Astrocyte of the spinal cord (primary cell): ENCODE measurements at regions not wholly inside any gene's neighbourhood (a gene's known extent, or its start where the extent isn't known, plus 50 kb on each side); places are given as distances from the start of the nearest gene placed in this dataset.

ENCODE experiments used
- DNase-seq: peaks from one replicate; pipeline ENCODE4 v3.0.0; 2011; ENCODE audit warnings: low read depth, low spot score
- H3K4me3 ChIP-seq: 2 replicates; pipeline ENCODE4 v1.5.1; 2011; ENCODE audit warnings: low read depth, mild to moderate bottlenecking, low read length, moderate library complexity
- CTCF ChIP-seq: IDR thresholded peaks from 2 replicates; pipeline ENCODE4 v1.5.1; 2012; ENCODE audit warnings: low read depth, mild to moderate bottlenecking, low read length, inconsistent platforms
- in situ Hi-C: cut with HindIII; loops from 2 replicates; pipeline ENCODE4 v1.10.0; 2017; ENCODE audit warnings: low sequenced_read_pairs

- TF ChIP-seq CTCF: no peak
- in situ Hi-C loops: no loop called here
- H3K4me3 ChIP-seq: no peak overlapping the region
- DNase-seq: no peak
Observed at GRCh38 chr21:28828021-28828420, 164.7 kb downstream of the LTN1 start.

- no peak for TF ChIP-seq CTCF
- in situ Hi-C loops: no loop called here
- DNase-seq: no peak
- no peak overlapping the region for H3K4me3 ChIP-seq
Observed at GRCh38 chr21:28827422-28827821, 165.3 kb downstream of the LTN1 start.

- in situ Hi-C loops: no loop called here
- DNase-seq: no peak
- no peak for TF ChIP-seq CTCF
- H3K4me3 ChIP-seq: no peak overlapping the region
Observed at GRCh38 chr21:28826569-28826968, 166.1 kb downstream of the LTN1 start.

- no peak overlapping the region for H3K4me3 ChIP-seq
- in situ Hi-C loops: no loop called here
- DNase-seq: no peak
- TF ChIP-seq CTCF: no peak
Observed at GRCh38 chr21:28826021-28826420, 166.7 kb downstream of the LTN1 start.

- in situ Hi-C loops: no loop called here
- DNase-seq: no peak
- no peak for TF ChIP-seq CTCF
- no peak overlapping the region for H3K4me3 ChIP-seq
Observed at GRCh38 chr21:28823429-28823828, 169.2 kb downstream of the LTN1 start.

- no peak overlapping the region for H3K4me3 ChIP-seq
- no peak for TF ChIP-seq CTCF
- in situ Hi-C loops: no loop called here
- no peak for DNase-seq
Observed at GRCh38 chr21:28822486-28823335, 170.0 kb downstream of the LTN1 start.
